ACC112 (cell line): ENCODE measurements at regions not wholly inside any gene's neighbourhood (a gene's known extent, or its start where the extent isn't known, plus 50 kb on each side); places are given as distances from the start of the nearest gene placed in this dataset.

Experiments used
- H2AFZ ChIP-seq: fragments of 200-600 bp; sonication (generic); one replicate; pipeline ENCODE4 v1.6.0; 2017; ENCODE audit warnings: antibody characterized with exemption, low read length; ENCODE audit not compliant: unreplicated experiment
- H3K27ac ChIP-seq: fragments of 200-600 bp; sonication (generic); 2 replicates; pipeline ENCODE4 v1.5.1; 2014; ENCODE audit warnings: low read depth, mild to moderate bottlenecking, antibody characterized with exemption, low read length, moderate library complexity
- H3K27me3 ChIP-seq: fragments of 200-600 bp; sonication (generic); 2 replicates; pipeline ENCODE4 v1.6.1; 2014; ENCODE audit warnings: mild to moderate bottlenecking, antibody characterized with exemption, low read length, moderate library complexity, mixed read lengths; ENCODE audit not compliant: insufficient read depth
- H3K36me3 ChIP-seq: fragments of 200-600 bp; sonication (generic); 2 replicates; pipeline ENCODE4 v1.6.1; 2016; ENCODE audit warnings: mild to moderate bottlenecking, antibody characterized with exemption, low read length, moderate library complexity, mixed read lengths; ENCODE audit not compliant: insufficient read depth
- H3K4me1 ChIP-seq: fragments of 200-600 bp; sonication (generic); one replicate; pipeline ENCODE4 v1.6.1; 2016; ENCODE audit warnings: low read length, mixed read lengths; ENCODE audit not compliant: insufficient read depth, unreplicated experiment, control insufficient read depth
- H3K4me3 ChIP-seq: fragments of 200-600 bp; sonication (generic); 2 replicates; pipeline ENCODE4 v1.5.1; 2014; ENCODE audit warnings: mild to moderate bottlenecking, low read depth, low read length
- H3K79me2 ChIP-seq: fragments of 200-600 bp; sonication (generic); one replicate; pipeline ENCODE4 v1.6.0; 2016; ENCODE audit warnings: low read length; ENCODE audit not compliant: control insufficient read depth, unreplicated experiment, insufficient read depth

- Histone ChIP-seq H2AFZ (no peak overlapping the region), H3K27me3 (no peaks in the 10 kb centered on the region), H3K4me3 (no peak overlapping the region), H3K4me1 (no peaks in the 10 kb centered on the region), H3K27ac (no peak overlapping the region), H3K36me3 (no peaks in the 10 kb centered on the region), H3K79me2 (no peaks in the 10 kb centered on the region)
Measured at GRCh38 chr17:53149316-53149715, 673.4 kb upstream of the KIF2B start.

- Histone ChIP-seq H3K27ac (no peak overlapping the region), H3K4me1 (no peaks in the 10 kb centered on the region), H3K36me3 (no peaks in the 10 kb centered on the region), H2AFZ (no peak overlapping the region), H3K27me3 (no peaks in the 10 kb centered on the region), H3K79me2 (no peaks in the 10 kb centered on the region), H3K4me3 (no peak overlapping the region)
Measured at GRCh38 chr17:53148058-53148457, 674.7 kb upstream of the KIF2B start.

DNA sequence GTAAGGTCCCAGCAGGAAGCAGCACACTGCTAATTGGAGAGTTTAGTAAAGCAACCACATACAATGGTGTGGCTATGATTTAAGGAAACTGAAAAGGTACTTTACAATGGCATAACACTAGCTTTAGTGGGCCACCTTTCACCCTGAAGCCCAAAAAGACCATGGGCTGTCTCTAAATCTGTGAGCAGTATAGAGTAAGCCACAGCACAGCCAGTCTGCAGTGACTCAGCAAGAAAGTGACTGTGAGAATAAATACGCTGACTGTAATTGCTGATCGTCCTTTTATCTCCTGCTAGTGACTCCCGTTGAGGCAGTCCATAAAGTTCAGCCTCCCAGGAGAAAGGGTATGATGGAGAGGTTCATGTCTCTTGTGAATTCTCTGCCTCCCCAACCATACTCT is 679.8 kb upstream of the KIF2B start:
- no peak overlapping the region for H2AFZ ChIP-seq
- H3K36me3 ChIP-seq: no peaks in the 10 kb centered on the region
- H3K4me1 ChIP-seq: no peaks in the 10 kb centered on the region
- no peak overlapping the region for H3K4me3 ChIP-seq
- no peak overlapping the region for H3K27ac ChIP-seq
- H3K27me3 ChIP-seq: no peaks in the 10 kb centered on the region
- no peaks in the 10 kb centered on the region for H3K79me2 ChIP-seq

DNA sequence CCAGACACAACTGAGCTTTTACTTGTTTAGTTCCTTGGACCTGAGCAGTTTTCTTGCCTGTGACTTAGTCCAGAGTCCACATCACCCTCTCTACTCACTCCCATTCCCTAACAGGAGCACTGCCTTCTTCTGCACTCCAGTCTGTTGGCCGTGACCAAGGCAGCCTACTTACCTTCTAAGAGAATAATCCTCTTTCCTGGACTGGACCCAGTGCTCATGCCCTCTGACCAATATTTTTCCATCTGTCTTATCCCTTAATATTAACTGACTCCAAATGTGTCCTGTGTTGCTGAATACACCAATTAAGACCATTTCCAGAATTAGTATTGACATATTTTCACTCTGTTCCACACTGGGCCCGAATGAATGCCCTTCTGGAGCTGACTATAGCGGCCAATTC is 681.0 kb upstream of the KIF2B start:
- Histone ChIP-seq H3K4me3 (no peak overlapping the region), H3K36me3 (no peaks in the 10 kb centered on the region), H2AFZ (no peak overlapping the region), H3K27me3 (no peaks in the 10 kb centered on the region), H3K4me1 (no peaks in the 10 kb centered on the region), H3K79me2 (no peaks in the 10 kb centered on the region), H3K27ac (no peak overlapping the region)

GRCh38 chr17:53141280-53141679 is 681.4 kb upstream of the KIF2B start:
- H2AFZ ChIP-seq: no peak overlapping the region
- H3K27ac ChIP-seq: no peak overlapping the region

GRCh38 chr17:53137869-53138268 is 684.9 kb upstream of the KIF2B start:
- Histone ChIP-seq H3K4me1 (no peaks in the 10 kb centered on the region), H3K79me2 (no peaks in the 10 kb centered on the region), H3K4me3 (no peak overlapping the region), H3K27me3 (no peaks in the 10 kb centered on the region), H3K27ac (no peak overlapping the region), H2AFZ (no peak overlapping the region), H3K36me3 (no peaks in the 10 kb centered on the region)

More at GRCh38 chr17:53141280-53141679, 681.4 kb upstream of the KIF2B start:
- no peaks in the 10 kb centered on the region for H3K4me1 ChIP-seq
- no peaks in the 10 kb centered on the region for H3K36me3 ChIP-seq
- no peaks in the 10 kb centered on the region for H3K79me2 ChIP-seq
- no peak overlapping the region for H3K4me3 ChIP-seq
- H3K27me3 ChIP-seq: no peaks in the 10 kb centered on the region

DNA sequence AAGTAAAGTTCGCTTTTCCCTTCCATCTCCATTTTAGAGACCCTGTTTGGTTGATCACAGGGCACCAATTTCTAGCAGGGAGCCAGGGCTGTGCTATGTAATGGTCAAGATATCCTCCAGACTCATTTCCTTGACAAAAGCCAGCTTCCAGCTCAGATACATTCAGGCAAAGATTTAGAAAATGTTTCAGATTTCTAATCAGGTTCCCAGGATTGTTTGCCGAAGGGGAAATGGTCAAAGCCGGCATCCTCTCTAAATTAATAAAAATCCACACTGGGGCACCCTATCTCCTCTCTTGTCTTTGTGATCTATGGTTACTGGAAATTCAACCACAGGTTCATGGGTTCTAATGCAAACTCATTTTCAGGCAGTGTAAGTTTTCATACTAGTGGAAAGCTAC is 686.8 kb upstream of the KIF2B start:
- no peak overlapping the region for H3K4me3 ChIP-seq
- H3K36me3 ChIP-seq: no peaks in the 10 kb centered on the region
- H3K4me1 ChIP-seq: no peaks in the 10 kb centered on the region
- no peaks in the 10 kb centered on the region for H3K27me3 ChIP-seq
- no peak overlapping the region for H3K27ac ChIP-seq
- H3K79me2 ChIP-seq: no peaks in the 10 kb centered on the region
- no peak overlapping the region for H2AFZ ChIP-seq

DNA sequence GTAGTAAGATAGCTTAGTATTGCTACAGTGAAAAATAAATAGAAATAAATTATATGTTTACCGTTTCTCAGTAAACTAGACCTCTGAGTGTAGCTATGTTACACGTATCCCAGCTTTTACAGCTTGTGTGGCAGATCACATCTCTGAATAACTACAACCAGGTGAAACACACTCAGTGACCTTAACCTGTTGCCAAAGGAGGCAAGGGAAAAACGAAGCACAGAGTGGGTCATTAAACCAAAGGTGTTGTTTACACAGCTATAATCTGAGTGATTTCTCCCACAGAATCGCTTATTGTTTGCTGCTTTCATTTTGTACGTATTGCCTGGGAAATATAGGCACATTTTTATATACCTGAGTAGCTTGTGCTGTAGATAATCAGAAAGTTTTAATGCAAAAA is 688.2 kb upstream of the KIF2B start:
- Histone ChIP-seq H3K27me3 (no peaks in the 10 kb centered on the region), H3K4me3 (no peak overlapping the region), H3K79me2 (no peaks in the 10 kb centered on the region), H3K36me3 (no peaks in the 10 kb centered on the region), H2AFZ (no peak overlapping the region), H3K4me1 (no peaks in the 10 kb centered on the region), H3K27ac (no peak overlapping the region)

GRCh38 chr17:53133876-53134275 is 688.9 kb upstream of the KIF2B start:
- Histone ChIP-seq H3K27me3 (no peaks in the 10 kb centered on the region), H3K36me3 (no peaks in the 10 kb centered on the region), H3K4me1 (no peaks in the 10 kb centered on the region), H3K27ac (no peak overlapping the region), H2AFZ (no peak overlapping the region), H3K79me2 (no peaks in the 10 kb centered on the region), H3K4me3 (no peak overlapping the region)

- Histone ChIP-seq H3K4me3 (no peak overlapping the region), H3K36me3 (no peaks in the 10 kb centered on the region), H3K27ac (no peak overlapping the region), H3K4me1 (no peaks in the 10 kb centered on the region), H3K79me2 (no peaks in the 10 kb centered on the region), H3K27me3 (no peaks in the 10 kb centered on the region), H2AFZ (no peak overlapping the region)
Measured at GRCh38 chr17:53129863-53130262, 692.9 kb upstream of the KIF2B start.

DNA sequence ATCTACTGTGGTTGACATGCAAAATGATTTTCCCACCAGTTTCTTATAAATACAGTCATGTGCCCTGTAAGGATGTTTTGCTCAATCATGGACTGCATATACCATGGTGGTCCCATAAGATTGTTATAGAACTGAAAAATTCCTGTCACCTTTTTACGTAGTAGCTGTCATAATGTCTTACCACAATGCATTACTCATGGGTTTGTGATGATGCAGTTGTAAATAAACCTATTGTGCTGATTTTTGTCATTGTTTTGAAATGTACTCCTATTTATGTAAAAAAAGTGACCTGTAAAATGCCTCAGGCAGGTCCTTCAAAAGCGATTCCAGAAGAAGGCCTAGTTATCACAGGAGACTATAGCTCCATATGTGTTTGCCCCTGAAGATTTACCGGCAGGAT is 695.4 kb upstream of the KIF2B start:
- H3K27ac ChIP-seq: no peak overlapping the region

DNA sequence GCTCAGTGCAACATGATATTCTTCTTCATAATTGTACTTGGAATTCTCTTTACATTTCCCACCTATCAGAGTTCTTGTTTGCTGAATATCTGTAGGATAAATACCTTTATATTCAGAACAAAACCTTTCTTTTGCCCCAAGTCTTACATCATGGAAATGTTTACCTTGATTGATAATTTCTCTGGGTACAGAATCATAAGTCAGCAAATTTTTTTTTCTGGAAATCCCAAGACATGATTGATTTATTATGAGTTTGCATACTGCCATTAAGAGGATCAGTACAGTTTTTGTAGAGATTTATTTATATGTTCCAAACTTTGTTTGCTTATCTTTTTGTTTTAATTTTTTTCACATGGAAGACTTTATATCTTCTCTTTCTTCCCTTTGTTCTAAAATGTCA is 699.8 kb upstream of the KIF2B start:
- H3K4me1 ChIP-seq: no peaks in the 10 kb centered on the region
- no peaks in the 10 kb centered on the region for H3K79me2 ChIP-seq
- H3K36me3 ChIP-seq: no peaks in the 10 kb centered on the region
- no peak overlapping the region for H3K27ac ChIP-seq
- H3K27me3 ChIP-seq: no peaks in the 10 kb centered on the region
- H2AFZ ChIP-seq: no peak overlapping the region
- no peak overlapping the region for H3K4me3 ChIP-seq

More for the DNA sequence above, 695.4 kb upstream of the KIF2B start:
- no peaks in the 10 kb centered on the region for H3K36me3 ChIP-seq
- H3K79me2 ChIP-seq: no peaks in the 10 kb centered on the region
- no peaks in the 10 kb centered on the region for H3K4me1 ChIP-seq
- no peak overlapping the region for H3K4me3 ChIP-seq
- H3K27me3 ChIP-seq: no peaks in the 10 kb centered on the region
- H2AFZ ChIP-seq: no peak overlapping the region
